ENCODE measurements at regions not wholly inside any gene's neighbourhood (a gene's known extent, or its start where the extent isn't known, plus 50 kb on each side); places are given as distances from the start of the nearest gene placed in this dataset.

GRCh38 chr4:129328162-129328561 is 232.2 kb downstream of the C4orf33 start:
- no peak for TF ChIP-seq POLR2AphosphoS5 (IDR thresholded peaks at IDR 0.05; ENCODE audit: low read depth, low read length)
- TF ChIP-seq TAF1 (IDR thresholded peaks at IDR 0.05; ENCODE audit: low read depth, low read length), result no peak
- no peak for TF ChIP-seq POLR2A (IDR thresholded peaks at IDR 0.05; ENCODE audit: low read depth, low read length)
- TF ChIP-seq SPI1 (IDR thresholded peaks at IDR 0.05; ENCODE audit: low read depth, low read length), result no peak
- no peak for TF ChIP-seq POU2F2 (IDR thresholded peaks at IDR 0.05; ENCODE audit: low read depth, low read length)

Data from GM12891 (cell line).